ENCODE measurements at regions not wholly inside any gene's neighbourhood (a gene's known extent, or its start where the extent isn't known, plus 50 kb on each side); places are given as distances from the start of the nearest gene placed in this dataset.
"Not testable (repeated sequence)": the region's sequence is repeated elsewhere in the genome, so short reads cannot be mapped to it uniquely, and the experiment has no call there.

GRCh38 chr3:4147556-4148118 lies 155.5 kb upstream of the SETMAR start:
- no peak for FAIRE-seq

DNA sequence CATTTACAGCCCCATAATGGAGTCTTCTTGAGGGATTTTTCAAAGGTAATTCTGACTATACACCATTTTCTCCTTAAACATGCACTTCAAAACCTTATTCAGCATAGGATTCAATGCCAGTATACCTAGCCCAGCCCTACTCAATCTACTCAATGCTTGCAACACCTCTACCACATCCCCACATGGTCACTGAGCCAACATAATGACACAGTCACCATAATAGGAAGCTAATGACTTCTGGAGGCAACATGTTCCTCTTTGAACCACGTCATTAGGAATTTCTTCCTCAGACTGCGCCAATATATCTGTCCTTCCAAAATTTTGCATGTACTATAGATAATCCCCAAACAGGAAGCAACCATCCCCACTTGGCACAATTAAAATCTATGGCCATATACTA lies 153.9 kb upstream of the SETMAR start:
- FAIRE-seq, result no peak
- no peak for DNase-seq (ENCODE audit: low spot score)

More at GRCh38 chr3:4147556-4148118, 155.5 kb upstream of the SETMAR start:
- no peak for DNase-seq (ENCODE audit: low spot score)

DNA sequence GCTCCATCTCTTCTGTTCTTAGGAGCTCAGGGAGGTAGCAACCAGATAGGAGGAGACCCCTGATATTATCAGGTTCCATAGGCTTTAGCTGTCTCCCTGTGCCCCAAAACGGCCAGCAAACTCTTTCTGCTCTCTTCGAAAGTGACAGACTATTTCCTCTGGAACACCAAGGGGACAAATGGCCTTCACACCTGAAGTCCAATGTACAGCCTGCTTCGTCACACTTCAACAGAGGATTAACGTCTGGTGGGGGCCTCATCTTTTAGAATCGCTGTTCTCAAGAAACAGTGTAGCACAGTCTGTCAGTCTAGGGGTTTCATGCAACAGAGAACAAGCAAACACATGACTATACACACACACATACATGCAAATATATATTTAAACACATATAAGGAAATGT lies 152.4 kb upstream of the SETMAR start:
- DNase-seq (ENCODE audit: low spot score) (no peak), FAIRE-seq (no peak)

DNA sequence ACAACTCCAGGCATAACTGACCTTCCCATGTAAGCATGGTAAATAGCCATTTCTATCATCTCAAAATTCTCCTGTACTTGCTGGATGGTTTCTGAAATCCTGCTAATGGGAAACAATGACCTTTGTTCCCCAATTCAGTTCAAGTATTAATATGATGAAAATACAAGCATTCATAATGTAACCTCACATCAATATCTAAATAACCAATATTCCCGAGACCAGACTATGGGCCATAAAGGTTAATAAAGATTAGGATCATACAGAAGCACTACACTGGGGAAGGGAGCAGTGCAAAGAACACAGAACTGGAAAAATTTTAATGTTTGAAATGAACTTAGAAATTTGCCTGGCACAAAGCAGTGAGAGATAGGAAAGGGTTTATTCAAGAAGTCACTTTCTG lies 151.3 kb upstream of the SETMAR start:
- FAIRE-seq (no peak), DNase-seq (ENCODE audit: low spot score) (no peak)

GRCh38 chr3:4153771-4154170 lies 149.4 kb upstream of the SETMAR start:
- FAIRE-seq, result no peak
- no peak for DNase-seq (ENCODE audit: low spot score)

GRCh38 chr3:4158329-4158728 lies 144.8 kb upstream of the SETMAR start:
- no peak for FAIRE-seq
- DNase-seq (ENCODE audit: low spot score), result no peak

DNA sequence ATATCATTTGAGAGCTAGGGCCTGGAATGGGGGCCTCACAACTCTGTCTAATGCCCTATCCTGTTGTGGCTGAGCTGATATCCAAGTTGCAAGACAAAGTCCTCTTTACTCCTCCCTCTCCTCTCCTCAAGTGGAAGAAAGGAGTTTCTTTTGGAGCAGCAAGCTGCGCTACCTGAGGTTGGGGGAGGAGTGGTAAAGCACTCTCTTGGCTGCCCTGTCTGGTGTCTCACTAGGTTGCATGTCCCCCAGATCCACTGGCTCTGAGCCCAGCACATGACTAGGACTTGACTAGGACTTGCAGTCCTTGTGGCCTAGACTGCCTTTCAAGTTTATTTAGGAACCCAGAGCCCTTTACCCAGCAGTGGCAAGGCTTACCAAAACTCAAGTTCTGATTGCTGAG lies 141.1 kb upstream of the SETMAR start:
- DNase-seq (ENCODE audit: low spot score) (no peak), FAIRE-seq (peak; percentile 13)

DNA sequence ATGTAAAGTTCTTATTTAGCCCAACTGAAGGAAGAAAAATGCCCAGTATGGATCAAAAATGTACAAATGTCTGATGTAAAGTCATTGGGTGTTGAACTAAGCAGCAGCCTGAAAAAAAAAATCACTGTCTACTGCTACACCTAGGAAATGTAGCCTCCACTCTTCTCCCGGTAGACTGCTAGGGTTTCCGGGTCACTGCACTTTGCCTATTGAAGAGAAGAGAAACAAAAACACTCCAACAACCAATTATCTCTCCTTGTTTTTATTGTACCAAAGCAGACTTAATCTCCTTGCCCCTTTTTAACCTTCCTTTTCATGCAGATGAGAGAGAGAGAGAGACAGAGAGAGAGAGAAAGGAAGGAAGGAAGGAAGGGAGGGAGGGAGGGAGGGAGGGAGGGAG lies 140.2 kb upstream of the SETMAR start:
- FAIRE-seq, result no peak

DNA sequence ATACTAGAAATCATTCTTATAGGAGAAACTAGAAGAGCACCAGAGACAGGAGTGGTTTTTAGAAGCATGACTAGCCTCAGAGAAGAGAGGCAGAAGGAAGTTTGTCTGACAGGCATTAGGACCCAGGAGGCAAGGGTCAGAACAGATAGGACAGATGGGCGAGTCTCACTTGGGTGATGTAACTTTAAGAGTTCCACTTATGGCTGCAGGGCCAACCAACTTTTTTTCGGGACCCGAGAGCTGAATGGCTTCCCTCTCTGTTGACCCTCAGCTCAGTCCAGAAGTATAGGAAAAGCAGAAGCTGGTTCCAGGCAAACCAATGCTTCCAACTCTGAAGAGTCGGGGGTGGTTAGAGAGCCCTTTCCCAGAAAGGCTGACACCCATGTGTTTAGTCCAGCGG lies 136.6 kb upstream of the SETMAR start:
- no peak for FAIRE-seq

More for the DNA sequence above, 140.2 kb upstream of the SETMAR start:
- DNase-seq (ENCODE audit: low spot score), result no peak

GRCh38 chr3:4167230-4167629 lies 135.9 kb upstream of the SETMAR start:
- not testable (repeated sequence) for DNase-seq (ENCODE audit: low spot score); FAIRE-seq

More for the DNA sequence above, 136.6 kb upstream of the SETMAR start:
- DNase-seq (ENCODE audit: low spot score), result no peak

- no peak for FAIRE-seq
- no peak for DNase-seq (ENCODE audit: low spot score)
These were observed 128.4 kb upstream of the SETMAR start for GRCh38 chr3:4174791-4175190.

GRCh38 chr3:4191971-4192370 lies 111.2 kb upstream of the SETMAR start:
- no peak for FAIRE-seq
- no peak for DNase-seq (ENCODE audit: low spot score)

DNA sequence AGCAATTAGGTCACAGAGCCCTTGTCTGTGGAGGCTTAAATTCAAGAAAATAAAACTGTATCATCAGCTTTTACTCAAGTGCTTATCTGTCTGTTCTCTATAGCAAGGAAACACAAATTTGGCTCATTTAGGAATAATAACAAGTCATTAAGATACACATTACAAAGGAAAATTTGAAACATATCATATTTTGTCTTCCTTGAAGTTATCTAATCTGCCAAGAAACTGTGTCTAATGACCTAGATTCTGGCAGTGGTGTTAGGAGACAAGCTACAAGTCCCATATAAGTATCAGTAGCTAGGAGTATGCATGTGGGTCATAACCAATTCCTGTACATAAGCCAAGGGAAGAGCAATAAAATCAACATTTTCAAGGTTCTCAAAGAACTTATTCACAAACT lies 108.2 kb upstream of the SETMAR start:
- no peak for FAIRE-seq
- DNase-seq (ENCODE audit: low spot score), result no peak

- no peak for FAIRE-seq
- DNase-seq (ENCODE audit: low spot score), result no peak
These were observed 106.5 kb upstream of the SETMAR start for GRCh38 chr3:4196506-4197147.

- FAIRE-seq, result no peak
- no peak for DNase-seq (ENCODE audit: low spot score)
These were observed 105.5 kb upstream of the SETMAR start for GRCh38 chr3:4197670-4198069.

DNA sequence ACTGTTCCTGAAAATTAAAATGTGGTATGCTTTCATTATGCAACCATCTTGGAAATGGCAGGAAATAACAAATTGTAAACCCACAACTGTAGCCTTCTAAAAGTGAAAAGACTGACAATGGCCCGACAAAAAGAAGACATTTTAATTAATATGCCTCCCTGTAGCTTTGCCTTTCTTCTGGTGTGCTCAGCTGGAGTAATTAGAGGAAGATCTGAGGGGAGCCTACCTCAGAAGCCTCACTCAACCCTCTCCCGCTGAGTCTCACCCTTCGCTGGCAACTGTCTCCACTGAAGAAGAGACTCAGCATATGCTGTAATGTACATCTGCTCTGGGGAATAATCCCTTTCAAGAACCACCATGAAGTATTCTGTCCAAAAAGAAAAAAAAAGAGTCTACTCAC lies 104.7 kb upstream of the SETMAR start:
- FAIRE-seq (no peak), DNase-seq (ENCODE audit: low spot score) (no peak)

GRCh38 chr3:4204776-4205175 lies 98.4 kb upstream of the SETMAR start:
- DNase-seq (ENCODE audit: low spot score); FAIRE-seq: not testable (repeated sequence)

- FAIRE-seq, result no peak
- DNase-seq (ENCODE audit: low spot score), result no peak
These were observed 95.5 kb upstream of the SETMAR start for GRCh38 chr3:4207672-4208071.

GRCh38 chr3:4208556-4208955 lies 94.6 kb upstream of the SETMAR start:
- DNase-seq (ENCODE audit: low spot score) (no peak), FAIRE-seq (no peak)

- no peak for FAIRE-seq
- no peak for DNase-seq (ENCODE audit: low spot score)
These were observed 91.6 kb upstream of the SETMAR start for GRCh38 chr3:4211610-4212009.

DNA sequence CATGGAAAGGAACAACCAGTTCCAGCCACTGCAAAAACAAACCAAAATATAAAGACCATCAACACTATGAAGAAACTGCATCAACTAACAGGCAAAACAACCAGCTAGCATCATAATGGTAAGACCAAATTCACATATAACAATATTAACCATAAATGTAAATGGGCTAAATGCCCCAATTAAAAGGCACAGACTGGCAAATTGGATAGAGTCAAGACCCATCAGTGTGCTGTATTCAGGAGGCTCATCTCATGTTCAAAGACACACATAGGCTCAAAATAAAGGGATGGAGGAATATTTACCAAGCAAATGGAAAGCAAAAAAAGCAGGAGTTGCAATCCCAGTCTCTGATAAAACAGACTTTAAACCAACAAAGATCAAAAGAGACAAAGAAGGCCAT lies 89.7 kb upstream of the SETMAR start:
- FAIRE-seq, result not testable (repeated sequence)

DNA sequence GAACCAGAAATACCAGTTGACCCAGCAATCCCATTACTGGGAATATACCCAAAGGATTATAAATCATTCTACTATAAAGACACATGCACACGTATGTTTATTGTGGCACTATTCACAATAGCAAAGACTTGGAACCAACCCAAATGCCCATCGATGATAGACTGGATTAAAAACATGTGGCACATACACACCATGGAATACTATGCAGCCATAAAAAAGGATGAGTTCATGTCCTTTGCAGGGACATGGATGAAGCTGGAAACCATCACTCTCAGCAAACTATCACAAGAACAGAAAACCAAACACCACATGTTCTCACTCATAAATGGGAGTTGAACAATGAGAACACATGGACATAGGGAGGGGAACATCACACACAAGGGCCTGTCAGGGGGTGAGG lies 86.2 kb upstream of the SETMAR start:
- DNase-seq (ENCODE audit: low spot score); FAIRE-seq: not testable (repeated sequence)

More for the DNA sequence above, 89.7 kb upstream of the SETMAR start:
- DNase-seq (ENCODE audit: low spot score), result not testable (repeated sequence)
